Spleen (tissue), 7 donors: ENCODE measurements at regions not wholly inside any gene's neighbourhood (a gene's known extent, or its start where the extent isn't known, plus 50 kb on each side); places are given as distances from the start of the nearest gene placed in this dataset.

ENCODE experiments used
- CTCF ChIP-seq, 11 experiments: fragments of 200-600 bp in 7 of 11; fragments of 450-650 bp in 4 of 11; sonication (generic) in 4 of 11; IDR thresholded peaks in 8 of 11; conservative IDR thresholded peaks in 3 of 11; 1 replicate in 7 of 11; 2 replicates in 4 of 11; pipeline versions ENCODE4 v1.4.0 to v1.8.0; 2016 to 2021; ENCODE audit warnings: antibody characterized with exemption in 11 of 11, inconsistent platforms in 4 of 11, mild to moderate bottlenecking in 1 of 11
- POLR2A ChIP-seq, 3 donors: fragments of 450-650 bp; IDR thresholded peaks; one replicate each; pipeline ENCODE4 v1.5.1; 2017; ENCODE audit warnings: antibody characterized with exemption in 3 of 3, mild to moderate bottlenecking in 1 of 3
- donor health status: DM: no; HTN: no; CAD: no; lungs with moderate emphysema.
- donor health status: DM: no; HTN: no; CAD: no.
- donor health status: DM: no; HTN: no; CAD: no.

- no peak for TF ChIP-seq CTCF (IDR thresholded peaks at IDR 0.05 in 8 of 11, conservative IDR thresholded peaks at IDR 0.05 in 3 of 11)
- no peak for TF ChIP-seq POLR2A (IDR thresholded peaks at IDR 0.05)
Observed at GRCh38 chr17:64781810-64782555, 119.9 kb upstream of the SMURF2 start.
